ENCODE measurements at regions not wholly inside any gene's neighbourhood (a gene's known extent, or its start where the extent isn't known, plus 50 kb on each side); places are given as distances from the start of the nearest gene placed in this dataset.

DNA sequence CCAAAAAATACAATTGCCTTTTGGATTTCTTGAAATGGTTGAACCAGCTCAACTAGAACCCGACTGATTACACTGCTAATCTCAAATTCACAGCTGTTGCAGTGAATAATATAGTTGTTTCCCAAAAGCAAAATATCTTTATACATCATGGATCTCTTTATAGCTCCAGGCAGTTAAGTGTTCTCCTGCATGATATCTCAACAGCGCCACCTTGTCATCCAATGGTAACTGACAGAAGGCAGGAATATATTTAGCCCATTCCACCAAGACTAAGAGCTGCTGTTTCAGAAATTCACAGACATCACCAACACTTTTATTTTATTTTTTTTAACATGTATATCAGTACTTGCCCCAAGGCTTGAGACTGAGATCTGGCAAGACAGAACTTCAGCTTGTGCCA, 1141.0 kb upstream of the PRR20A start:
- Histone ChIP-seq H4K91ac (replicated peaks; ENCODE audit: insufficient read length, low read length) (no peak overlapping the region), H4K5ac (ENCODE audit: insufficient read length, low read depth, low read length) (no peak overlapping the region), H3K56ac (replicated peaks; ENCODE audit: insufficient read length, low read depth, low read length) (no peak overlapping the region), H3K79me2 (ENCODE audit: control insufficient read depth in 1 of 2, insufficient read depth in 2 of 2, low read length in 2 of 2) (no peaks in the 10 kb centered on the region), H2BK15ac (ENCODE audit: low read length) (no peak overlapping the region), H2BK120ac (replicated peaks; ENCODE audit: low read depth, low read length) (no peak overlapping the region), H4K8ac (ENCODE audit: extremely low read depth, insufficient read depth, low read length) (no peak overlapping the region), H2BK20ac (ENCODE audit: low read length) (no peak overlapping the region), H4K20me1 (replicated peaks in 1 of 2; ENCODE audit: control insufficient read depth in 1 of 2, insufficient read depth in 2 of 2, low read length in 2 of 2) (no peaks in the 10 kb centered on the region), H3K27me3 (replicated peaks in 1 of 4; ENCODE audit: control insufficient read depth in 3 of 4, extremely low read depth in 1 of 4, insufficient read depth in 3 of 4, low read length in 3 of 4) (peaks cover 0 to 2% (median 0%) of the 10 kb centered on the region in 4 experiments; a peak in 1 of 7 replicates), H2AK5ac (ENCODE audit: low read depth, low read length) (no peak overlapping the region), H3K4me1 (replicated peaks in 1 of 4; ENCODE audit: control insufficient read depth in 3 of 4, insufficient read depth in 4 of 4, low read length in 3 of 4) (no peaks in the 10 kb centered on the region), H3K79me1 (ENCODE audit: low read depth, low read length) (no peaks in the 10 kb centered on the region), H3K36me3 (ENCODE audit: control insufficient read depth in 2 of 4, insufficient read depth in 4 of 4, low read length in 3 of 4) (peaks cover 0 to 3% (median 0%) of the 10 kb centered on the region in 4 experiments; a peak in 1 of 8 replicates), H3K23ac (ENCODE audit: insufficient read length) (no peak overlapping the region), H2BK5ac (ENCODE audit: low read depth, low read length) (no peak overlapping the region), H3K9ac (replicated peaks in 1 of 4; ENCODE audit: extremely low read depth in 1 of 4, low read depth in 3 of 4, low read length in 3 of 4) (no peak overlapping the region), H3K4me2 (ENCODE audit: insufficient read depth in 1 of 2, low read depth in 2 of 2, low read length in 2 of 2) (no peak overlapping the region), H3K9me3 (ENCODE audit: insufficient read depth in 2 of 2, low read depth in 1 of 2, low read length in 1 of 2) (peaks cover 4 to 9% of the 10 kb centered on the region in 2 experiments; a peak in 2 of 4 replicates), H2BK12ac (ENCODE audit: low read depth, low read length) (no peak overlapping the region), H3K4ac (replicated peaks; ENCODE audit: insufficient read length, low read depth, low read length) (no peak overlapping the region), H3K14ac (ENCODE audit: insufficient read length) (no peak overlapping the region), H3K27ac (ENCODE audit: low read depth, low read length) (no peak overlapping the region), H3K23me2 (ENCODE audit: low read depth, low read length) (no peaks in the 10 kb centered on the region), H3K4me3 (ENCODE audit: extremely low read depth in 1 of 4, insufficient read depth in 2 of 4, low read depth in 3 of 4, low read length in 4 of 4) (no peak overlapping the region), H2AFZ (ENCODE audit: low read length) (no peak overlapping the region), H3K18ac (ENCODE audit: extremely low read depth, low read length) (no peak overlapping the region)
- POLR2A ChIA-PET (ENCODE audit: partially characterized antibody), result no interaction called here
- WGBS, 2 experiments (ENCODE audit: extremely low coverage in 1 of 2, insufficient coverage in 1 of 2, insufficient read length in 1 of 2, insufficient replicate concordance in 2 of 2, low coverage in 1 of 2, low lambda C conversion rate in 2 of 2, missing lambda C conversion rate in 1 of 2), result 62% methylated on average over 2 of the region's 2 CpGs; no CpG with 5 or more reads in 1 of the 2 experiments
- FAIRE-seq (peak; percentile 50), DNase-seq (ENCODE audit: low read depth in 1 of 2, low spot score in 2 of 2) (no peak)
- CTCF ChIA-PET (ENCODE audit: partially characterized antibody), result interaction anchor here (0.6 to 1.6 kb wide), 10 partner anchors 8 to 1539 kb away, joined by 3 to 5 read pairs (median 3); no protein-coding TSS in a partner anchor
- TF ChIP-seq SIRT6 (IDR thresholded peaks at IDR 0.05; ENCODE audit: low read length) (no peak), RAD21 (IDR thresholded peaks at IDR 0.05 in 1 of 2, conservative IDR thresholded peaks at IDR 0.05 in 1 of 2; ENCODE audit: low read depth in 2 of 2, low read length in 2 of 2) (peak; percentile 55 to 61), JUND (IDR thresholded peaks at IDR 0.05; ENCODE audit: low read length) (no peak)
- TF ChIP-seq, protein P1, sequence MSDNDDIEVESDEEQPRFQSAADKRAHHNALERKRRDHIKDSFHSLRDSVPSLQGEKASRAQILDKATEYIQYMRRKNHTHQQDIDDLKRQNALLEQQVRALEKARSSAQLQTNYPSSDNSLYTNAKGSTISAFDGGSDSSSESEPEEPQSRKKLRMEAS (IDR thresholded peaks at IDR 0.05), result no peak
- TF ChIP-seq, protein P2, sequence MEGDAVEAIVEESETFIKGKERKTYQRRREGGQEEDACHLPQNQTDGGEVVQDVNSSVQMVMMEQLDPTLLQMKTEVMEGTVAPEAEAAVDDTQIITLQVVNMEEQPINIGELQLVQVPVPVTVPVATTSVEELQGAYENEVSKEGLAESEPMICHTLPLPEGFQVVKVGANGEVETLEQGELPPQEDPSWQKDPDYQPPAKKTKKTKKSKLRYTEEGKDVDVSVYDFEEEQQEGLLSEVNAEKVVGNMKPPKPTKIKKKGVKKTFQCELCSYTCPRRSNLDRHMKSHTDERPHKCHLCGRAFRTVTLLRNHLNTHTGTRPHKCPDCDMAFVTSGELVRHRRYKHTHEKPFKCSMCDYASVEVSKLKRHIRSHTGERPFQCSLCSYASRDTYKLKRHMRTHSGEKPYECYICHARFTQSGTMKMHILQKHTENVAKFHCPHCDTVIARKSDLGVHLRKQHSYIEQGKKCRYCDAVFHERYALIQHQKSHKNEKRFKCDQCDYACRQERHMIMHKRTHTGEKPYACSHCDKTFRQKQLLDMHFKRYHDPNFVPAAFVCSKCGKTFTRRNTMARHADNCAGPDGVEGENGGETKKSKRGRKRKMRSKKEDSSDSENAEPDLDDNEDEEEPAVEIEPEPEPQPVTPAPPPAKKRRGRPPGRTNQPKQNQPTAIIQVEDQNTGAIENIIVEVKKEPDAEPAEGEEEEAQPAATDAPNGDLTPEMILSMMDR (IDR thresholded peaks at IDR 0.05; ENCODE audit: control extremely low read depth in 1 of 3, insufficient read depth in 1 of 3, low read depth in 1 of 3, low read length in 3 of 3), result peak in 2 of 3 experiments; percentile 39 to 53; a peak in 3 of 4 replicates

All from H1 (cell line).